Glutamatergic neuron (in vitro differentiated cells): ENCODE measurements at regions not wholly inside any gene's neighbourhood (a gene's known extent, or its start where the extent isn't known, plus 50 kb on each side); places are given as distances from the start of the nearest gene placed in this dataset.

Experiments
- DNase-seq: peaks from one replicate; pipeline ENCODE4 v3.0.0; 2022
- H3K27ac Mint-ChIP-seq: one replicate; pipeline ENCODE4 v1.8.0; 2020; ENCODE audit warnings: mild to moderate bottlenecking, mixed read lengths, inconsistent platforms; ENCODE audit not compliant: unreplicated experiment
- H3K27me3 Mint-ChIP-seq: one replicate; pipeline ENCODE4 v1.8.0; 2020; ENCODE audit warnings: mild to moderate bottlenecking, moderate library complexity, mixed read lengths, inconsistent platforms; ENCODE audit not compliant: unreplicated experiment
- H3K36me3 Mint-ChIP-seq: one replicate; pipeline ENCODE4 v1.8.0; 2020; ENCODE audit warnings: mild to moderate bottlenecking, mixed read lengths, inconsistent platforms; ENCODE audit not compliant: unreplicated experiment
- H3K4me1 Mint-ChIP-seq: one replicate; pipeline ENCODE4 v1.8.0; 2020; ENCODE audit warnings: mild to moderate bottlenecking, low read depth, mixed read lengths, inconsistent platforms; ENCODE audit not compliant: unreplicated experiment
- H3K4me3 Mint-ChIP-seq: one replicate; pipeline ENCODE4 v1.8.0; 2020; ENCODE audit warnings: mild to moderate bottlenecking, mixed read lengths, inconsistent platforms; ENCODE audit not compliant: unreplicated experiment
- H3K9me3 Mint-ChIP-seq: one replicate; pipeline ENCODE4 v1.8.0; 2020; ENCODE audit warnings: mild to moderate bottlenecking, moderate library complexity, mixed read lengths, inconsistent platforms; ENCODE audit not compliant: unreplicated experiment
- CTCF ChIP-seq: fragments of 200-600 bp; sonication (generic); IDR thresholded peaks from one replicate; pipeline ENCODE4 v1.5.0; 2021; ENCODE audit not compliant: partially characterized antibody, unreplicated experiment

- TF ChIP-seq CTCF: no peak
- H3K4me3 Mint-ChIP-seq: no peak overlapping the region
- peaks cover 5% of the 10 kb centered on the region for H3K9me3 Mint-ChIP-seq
- DNase-seq: no peak
- peaks cover 6% of the 10 kb centered on the region for H3K36me3 Mint-ChIP-seq
- H3K4me1 Mint-ChIP-seq: no peaks in the 10 kb centered on the region
- peaks cover 3% of the 10 kb centered on the region for H3K27me3 Mint-ChIP-seq
- H3K27ac Mint-ChIP-seq: no peak overlapping the region
Observed at GRCh38 chr3:139793408-139793807, 115.6 kb upstream of the NMNAT3 start.

GRCh38 chr3:139780593-139780992 lies 102.8 kb upstream of the NMNAT3 start:
- Mint-ChIP-seq H3K4me1 (peaks cover 8% of the 10 kb centered on the region), H3K27me3 (peaks cover 3% of the 10 kb centered on the region), H3K27ac (no peak overlapping the region), H3K36me3 (peaks cover 2% of the 10 kb centered on the region), H3K9me3 (peaks cover 4% of the 10 kb centered on the region), H3K4me3 (no peak overlapping the region)
- no peak for TF ChIP-seq CTCF
- no peak for DNase-seq

GRCh38 chr3:139778682-139779233 lies 101.0 kb upstream of the NMNAT3 start:
- no peaks in the 10 kb centered on the region for H3K36me3 Mint-ChIP-seq
- DNase-seq: peak; percentile 51
- peak overlapping the region; percentile 77 for H3K27ac Mint-ChIP-seq
- H3K9me3 Mint-ChIP-seq: peaks cover 4% of the 10 kb centered on the region
- no peak overlapping the region for H3K4me3 Mint-ChIP-seq
- peaks cover 3% of the 10 kb centered on the region for H3K27me3 Mint-ChIP-seq
- TF ChIP-seq CTCF: no peak
- H3K4me1 Mint-ChIP-seq: peaks cover 16% of the 10 kb centered on the region

GRCh38 chr3:139774560-139775302 lies 97.0 kb upstream of the NMNAT3 start:
- Mint-ChIP-seq H3K36me3 (peaks cover 5% of the 10 kb centered on the region), H3K27ac (no peak overlapping the region), H3K4me3 (no peak overlapping the region), H3K9me3 (peaks cover 3% of the 10 kb centered on the region), H3K4me1 (peaks cover 14% of the 10 kb centered on the region), H3K27me3 (peaks cover 5% of the 10 kb centered on the region)
- peak; percentile 29 for DNase-seq
- TF ChIP-seq CTCF: no peak
